Ectodermal cell (in vitro differentiated cells): ENCODE measurements at regions not wholly inside any gene's neighbourhood (a gene's known extent, or its start where the extent isn't known, plus 50 kb on each side); places are given as distances from the start of the nearest gene placed in this dataset.
"Not testable (repeated sequence)": the region's sequence is repeated elsewhere in the genome, so short reads cannot be mapped to it uniquely, and the experiment has no call there.

Source experiments
- H3K27ac ChIP-seq: 2 replicates; pipeline ENCODE4 v1.7.0; 2013; ENCODE audit warnings: mild to moderate bottlenecking, low read depth, low read length; ENCODE audit not compliant: insufficient read depth, poor library complexity, severe bottlenecking
- H3K27me3 ChIP-seq: 2 replicates; pipeline ENCODE4 v1.7.0; 2013; ENCODE audit warnings: mild to moderate bottlenecking, low read length; ENCODE audit not compliant: insufficient read depth, control insufficient read depth, poor library complexity, severe bottlenecking
- H3K36me3 ChIP-seq: one replicate; pipeline ENCODE4 v1.7.0; 2013; ENCODE audit warnings: low read length; ENCODE audit not compliant: control insufficient read depth, insufficient read depth
- H3K4me1 ChIP-seq: one replicate; pipeline ENCODE4 v1.7.0; 2013; ENCODE audit warnings: low read length; ENCODE audit not compliant: control insufficient read depth, insufficient read depth
- H3K4me3 ChIP-seq: 2 replicates; pipeline ENCODE4 v1.7.0; 2013; ENCODE audit warnings: low read depth, low read length, control low read depth; ENCODE audit not compliant: insufficient read depth
- H3K9me3 ChIP-seq: 2 replicates; pipeline ENCODE4 v1.7.0; 2013; ENCODE audit warnings: mild to moderate bottlenecking, low read length, moderate library complexity; ENCODE audit not compliant: control insufficient read depth
- WGBS, 2 experiments: methylation state at CpG; one replicate each; pipeline ENCODE4 v1.1.7; 2013; ENCODE audit warnings: missing lambda C conversion rate in 2 of 2; 5-methylcytosine and 5-hydroxymethylcytosine counted together

GRCh38 chr2:8606649-8607550 is 75.0 kb upstream of the ID2 start:
- Histone ChIP-seq H3K4me3 (no peak overlapping the region), H3K27me3 (no peaks in the 10 kb centered on the region), H3K4me1 (no peaks in the 10 kb centered on the region), H3K27ac (no peak overlapping the region), H3K9me3 (no peaks in the 10 kb centered on the region), H3K36me3 (no peaks in the 10 kb centered on the region)
- 90 to 92% methylated on average over 20 of the region's 20 CpGs for WGBS, 2 experiments

- Histone ChIP-seq H3K4me1 (no peaks in the 10 kb centered on the region), H3K27ac (no peak overlapping the region), H3K27me3 (no peaks in the 10 kb centered on the region), H3K4me3 (no peak overlapping the region), H3K36me3 (no peaks in the 10 kb centered on the region), H3K9me3 (no peaks in the 10 kb centered on the region)
- WGBS, 2 experiments = 88 to 92% methylated on average over 5 of the region's 5 CpGs
Observed at GRCh38 chr2:8607606-8608005, 74.2 kb upstream of the ID2 start.

- H3K36me3 ChIP-seq = no peaks in the 10 kb centered on the region
- H3K9me3 ChIP-seq = no peaks in the 10 kb centered on the region
- H3K27me3 ChIP-seq = no peaks in the 10 kb centered on the region
- no peak overlapping the region for H3K4me3 ChIP-seq
- H3K4me1 ChIP-seq = no peaks in the 10 kb centered on the region
- H3K27ac ChIP-seq = no peak overlapping the region
- WGBS, 2 experiments = 95 to 97% methylated on average over 5 to 6 of the region's 6 CpGs
Observed at GRCh38 chr2:8608411-8608954, 73.4 kb upstream of the ID2 start.

- 49 to 53% methylated on average over 5 of the region's 5 CpGs for WGBS, 2 experiments
- Histone ChIP-seq H3K27ac (no peak overlapping the region), H3K27me3 (no peaks in the 10 kb centered on the region), H3K4me1 (no peaks in the 10 kb centered on the region), H3K9me3 (no peaks in the 10 kb centered on the region), H3K4me3 (no peak overlapping the region), H3K36me3 (no peaks in the 10 kb centered on the region)
Observed at GRCh38 chr2:8609357-8609811, 72.5 kb upstream of the ID2 start.

GRCh38 chr2:8610775-8611174 is 71.1 kb upstream of the ID2 start:
- not testable (repeated sequence) for H3K4me3 ChIP-seq, H3K4me1 ChIP-seq, H3K9me3 ChIP-seq, H3K36me3 ChIP-seq, H3K27ac ChIP-seq, H3K27me3 ChIP-seq
- WGBS, 2 experiments = 77 to 86% methylated on average over 3 of the region's 3 CpGs

GRCh38 chr2:8611246-8611645 is 70.6 kb upstream of the ID2 start:
- no peaks in the 10 kb centered on the region for H3K36me3 ChIP-seq
- no peaks in the 10 kb centered on the region for H3K9me3 ChIP-seq
- H3K4me3 ChIP-seq = no peak overlapping the region
- no peaks in the 10 kb centered on the region for H3K27me3 ChIP-seq
- H3K4me1 ChIP-seq = no peaks in the 10 kb centered on the region
- 95 to 97% methylated on average over 7 of the region's 7 CpGs for WGBS, 2 experiments
- H3K27ac ChIP-seq = no peak overlapping the region

- no peak overlapping the region for H3K4me3 ChIP-seq
- no peaks in the 10 kb centered on the region for H3K27me3 ChIP-seq
- WGBS, 2 experiments = 90 to 94% methylated on average over 11 of the region's 11 CpGs
- no peaks in the 10 kb centered on the region for H3K4me1 ChIP-seq
- no peak overlapping the region for H3K27ac ChIP-seq
- no peaks in the 10 kb centered on the region for H3K9me3 ChIP-seq
- no peaks in the 10 kb centered on the region for H3K36me3 ChIP-seq
Observed at GRCh38 chr2:8611700-8612099, 70.2 kb upstream of the ID2 start.

GRCh38 chr2:8612734-8613179 is 69.1 kb upstream of the ID2 start:
- 91 to 93% methylated on average over 7 of the region's 7 CpGs for WGBS, 2 experiments
- no peak overlapping the region for H3K4me3 ChIP-seq
- no peak overlapping the region for H3K27ac ChIP-seq
- no peaks in the 10 kb centered on the region for H3K4me1 ChIP-seq
- no peaks in the 10 kb centered on the region for H3K36me3 ChIP-seq
- no peaks in the 10 kb centered on the region for H3K27me3 ChIP-seq
- no peaks in the 10 kb centered on the region for H3K9me3 ChIP-seq

- not testable (repeated sequence) for H3K36me3 ChIP-seq, H3K27me3 ChIP-seq, H3K4me1 ChIP-seq, H3K4me3 ChIP-seq, H3K27ac ChIP-seq, H3K9me3 ChIP-seq
- WGBS, 2 experiments = 92 to 95% methylated on average over 8 of the region's 8 CpGs
Observed at GRCh38 chr2:8613207-8613999, 68.5 kb upstream of the ID2 start.

GRCh38 chr2:8614646-8615045 is 67.2 kb upstream of the ID2 start:
- H3K4me3 ChIP-seq = no peak overlapping the region
- no peaks in the 10 kb centered on the region for H3K9me3 ChIP-seq
- H3K27ac ChIP-seq = no peak overlapping the region
- no peaks in the 10 kb centered on the region for H3K36me3 ChIP-seq
- no peaks in the 10 kb centered on the region for H3K4me1 ChIP-seq
- WGBS, 2 experiments = 84% methylated on average over 4 of the region's 4 CpGs
- no peaks in the 10 kb centered on the region for H3K27me3 ChIP-seq
